Ishikawa (cell line): ENCODE measurements at regions not wholly inside any gene's neighbourhood (a gene's known extent, or its start where the extent isn't known, plus 50 kb on each side); places are given as distances from the start of the nearest gene placed in this dataset.

Experiments
- CREB1 ChIP-seq: IDR thresholded peaks from 2 replicates; pipeline ENCODE4 v1.6.1; 2012; ENCODE audit warnings: low read depth
- TAF1 ChIP-seq: IDR thresholded peaks from 2 replicates; pipeline ENCODE4 v1.6.1; 2012; ENCODE audit warnings: low read depth, mild to moderate bottlenecking

GRCh38 chr7:131897790-131898165 lies 341.4 kb upstream of the PODXL start:
- TF ChIP-seq TAF1 (no peak), CREB1 (no peak)
